AG20443 (cell line): ENCODE measurements at regions not wholly inside any gene's neighbourhood (a gene's known extent, or its start where the extent isn't known, plus 50 kb on each side); places are given as distances from the start of the nearest gene placed in this dataset.

Experiments
- DNase-seq: peaks from one replicate; pipeline ENCODE4 v3.0.0; 2012; ENCODE audit warnings: low spot score, mixed read lengths

DNA sequence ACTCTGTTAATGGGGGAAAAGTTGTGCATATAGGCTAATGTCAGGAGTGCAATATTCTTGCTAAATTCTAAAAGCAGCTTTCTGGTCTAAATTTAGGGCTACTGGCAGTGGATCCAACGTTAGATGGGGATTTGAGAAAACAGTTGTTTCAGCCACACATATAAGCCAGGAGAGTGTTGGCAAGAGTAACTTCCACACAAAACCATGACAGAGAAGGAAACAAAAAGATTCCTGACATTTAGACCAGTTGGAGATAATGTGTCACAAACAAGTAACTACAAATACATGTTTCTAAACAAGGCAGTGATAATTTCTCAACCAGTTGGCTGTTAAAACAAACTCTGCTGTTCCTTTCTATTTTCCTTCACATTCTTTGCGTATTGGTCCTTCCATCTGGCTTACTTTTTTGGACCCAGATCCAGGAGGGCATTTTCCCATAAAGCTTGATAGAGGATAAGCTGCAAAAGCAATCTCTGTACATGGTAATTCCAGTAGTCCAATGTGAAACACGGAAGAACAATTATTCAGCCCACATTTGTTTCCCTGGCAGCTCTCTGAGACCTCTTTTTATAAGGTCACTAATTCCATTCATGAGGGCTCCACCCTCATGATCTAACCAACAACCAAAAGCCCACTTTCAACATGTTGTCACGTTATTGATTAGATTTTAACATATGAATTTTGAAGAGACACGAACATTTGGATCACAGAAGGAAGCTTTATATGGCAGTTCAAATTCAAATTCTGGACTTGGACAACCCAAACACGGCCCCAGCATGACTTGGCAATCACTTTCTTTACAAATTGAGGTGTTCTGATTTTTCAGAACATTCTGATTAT is 1888.6 kb downstream of the MRPL39 start:
- no peak for DNase-seq

DNA sequence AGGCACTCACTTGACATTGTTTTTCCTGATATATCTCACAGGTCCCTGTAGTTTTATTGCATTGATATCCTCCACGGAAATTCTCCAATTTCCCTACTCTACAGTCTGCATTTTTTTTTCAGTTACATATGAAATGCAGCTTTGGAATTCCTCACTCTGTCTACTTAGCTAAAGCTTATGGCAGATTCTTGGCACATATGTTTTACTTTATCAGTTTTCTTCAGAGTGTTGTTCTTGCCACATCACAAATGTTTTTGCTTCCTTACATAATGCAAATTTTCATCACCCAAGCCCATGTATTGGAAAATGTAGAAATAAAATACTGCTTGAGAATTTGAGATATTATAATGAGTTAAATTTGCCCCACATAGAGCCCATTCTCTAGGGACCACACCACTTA is 1895.1 kb downstream of the MRPL39 start:
- DNase-seq = no peak

DNA sequence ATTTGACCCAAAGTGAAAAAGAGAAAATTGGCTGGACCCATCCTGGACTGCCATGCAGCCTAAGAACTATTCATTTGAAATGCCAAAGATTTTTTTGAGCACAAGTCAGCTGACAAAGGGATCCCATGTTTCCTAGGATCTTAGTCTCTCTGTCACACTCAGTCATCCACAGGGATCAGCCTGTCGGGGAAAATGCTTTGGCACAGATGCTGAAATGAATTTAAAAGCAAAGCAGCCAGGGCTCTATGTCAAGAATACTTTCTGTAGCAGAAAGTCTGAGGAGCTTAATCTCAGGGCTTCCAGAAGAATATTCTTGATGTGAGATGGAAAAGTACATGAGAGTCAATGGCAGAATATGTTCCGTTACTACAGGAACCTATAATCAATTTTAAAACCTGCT is 1900.8 kb downstream of the MRPL39 start:
- no peak for DNase-seq

DNA sequence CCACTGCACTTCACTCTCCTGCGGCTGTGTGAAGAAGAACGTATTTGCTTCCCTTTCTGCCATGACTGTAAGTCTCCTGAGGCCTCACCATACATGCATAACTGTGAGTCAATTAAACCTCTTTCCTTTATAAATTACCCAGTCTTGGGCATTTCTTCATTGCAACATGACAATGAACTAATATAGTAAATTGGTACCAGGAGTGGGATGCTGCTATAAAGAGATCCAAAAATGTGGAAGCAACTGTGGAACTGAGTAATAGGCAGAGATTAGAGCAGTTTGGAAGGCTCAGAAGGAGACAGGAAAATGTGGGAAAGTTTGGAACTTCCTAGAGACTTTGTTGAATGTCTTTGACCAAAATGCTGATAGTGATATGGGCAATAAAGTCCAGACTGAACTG is 1907.9 kb downstream of the MRPL39 start:
- DNase-seq = no peak

DNA sequence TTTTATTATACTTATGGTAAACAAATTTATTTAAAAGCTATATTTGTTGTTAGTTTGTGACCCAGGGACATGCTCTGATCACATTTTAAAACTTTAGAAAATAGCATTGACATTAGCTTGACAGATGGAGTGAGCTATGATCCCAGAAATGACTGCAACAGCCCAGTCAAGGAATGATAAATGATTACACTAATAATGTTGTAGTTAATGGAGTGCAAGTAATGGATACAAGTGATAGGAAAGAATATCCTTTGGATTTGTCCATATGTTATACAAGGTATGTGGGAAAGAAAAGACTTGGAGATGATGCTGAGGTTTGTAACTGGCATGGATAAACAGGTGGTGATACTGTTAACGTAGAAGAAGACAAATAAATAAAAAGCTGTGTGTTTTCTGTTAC is 1908.7 kb downstream of the MRPL39 start:
- no peak for DNase-seq

DNA sequence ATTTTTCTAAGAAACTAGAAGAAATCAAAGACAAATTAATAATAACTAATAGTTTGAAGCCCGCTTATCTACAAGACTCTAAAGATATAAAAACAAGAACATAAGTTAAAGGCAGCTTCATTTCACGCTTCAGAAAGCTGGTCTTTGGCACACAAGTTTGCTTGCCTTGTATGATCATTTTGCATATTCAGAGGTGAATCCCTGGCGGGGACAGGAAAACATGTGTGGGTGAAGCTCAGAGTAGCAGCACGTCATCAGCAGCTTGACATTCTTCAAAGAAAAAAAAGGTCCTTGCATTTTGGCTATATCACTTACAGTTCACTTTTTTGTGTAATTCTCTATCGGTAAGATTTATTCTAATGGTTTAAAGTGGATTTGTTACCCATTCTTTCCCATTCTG is 1911.8 kb downstream of the MRPL39 start:
- no peak for DNase-seq

DNA sequence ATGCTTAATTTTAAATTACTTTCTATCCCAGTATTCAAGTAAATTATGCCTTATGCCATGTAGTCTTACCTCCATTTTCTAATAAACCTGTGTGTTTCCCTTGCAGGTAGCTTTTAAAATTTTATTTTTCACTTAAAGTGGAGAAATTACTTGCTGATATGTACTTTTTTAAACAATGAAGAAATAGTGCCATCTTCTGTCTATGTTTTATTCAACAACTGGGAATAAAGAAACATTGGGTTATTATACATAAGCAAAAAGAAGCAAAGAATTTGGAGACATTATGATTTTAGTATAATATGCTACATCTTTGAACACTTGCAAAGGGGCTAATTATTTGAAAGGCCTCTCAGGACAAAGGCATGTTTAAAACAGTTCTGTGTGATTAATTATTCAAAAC is 1912.9 kb downstream of the MRPL39 start:
- no peak for DNase-seq

DNA sequence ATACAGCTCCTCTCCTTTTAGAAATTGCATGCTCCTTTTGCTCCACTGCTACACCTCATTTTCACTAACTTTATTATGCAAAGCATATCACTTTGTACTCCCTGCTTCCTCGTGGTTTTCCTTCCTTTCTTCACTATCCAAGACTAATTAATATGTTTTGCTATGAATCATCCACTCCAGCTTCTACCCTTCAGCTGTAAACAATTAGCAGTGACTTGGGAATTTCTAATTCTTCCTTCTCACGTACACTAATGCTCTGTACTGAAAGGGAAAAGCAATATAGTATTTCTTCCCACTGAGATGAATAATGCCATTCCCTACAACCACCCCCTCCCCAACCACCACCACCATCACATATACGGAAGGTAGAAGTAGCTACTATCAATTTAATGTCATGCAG is 1917.0 kb downstream of the MRPL39 start:
- DNase-seq = no peak

DNA sequence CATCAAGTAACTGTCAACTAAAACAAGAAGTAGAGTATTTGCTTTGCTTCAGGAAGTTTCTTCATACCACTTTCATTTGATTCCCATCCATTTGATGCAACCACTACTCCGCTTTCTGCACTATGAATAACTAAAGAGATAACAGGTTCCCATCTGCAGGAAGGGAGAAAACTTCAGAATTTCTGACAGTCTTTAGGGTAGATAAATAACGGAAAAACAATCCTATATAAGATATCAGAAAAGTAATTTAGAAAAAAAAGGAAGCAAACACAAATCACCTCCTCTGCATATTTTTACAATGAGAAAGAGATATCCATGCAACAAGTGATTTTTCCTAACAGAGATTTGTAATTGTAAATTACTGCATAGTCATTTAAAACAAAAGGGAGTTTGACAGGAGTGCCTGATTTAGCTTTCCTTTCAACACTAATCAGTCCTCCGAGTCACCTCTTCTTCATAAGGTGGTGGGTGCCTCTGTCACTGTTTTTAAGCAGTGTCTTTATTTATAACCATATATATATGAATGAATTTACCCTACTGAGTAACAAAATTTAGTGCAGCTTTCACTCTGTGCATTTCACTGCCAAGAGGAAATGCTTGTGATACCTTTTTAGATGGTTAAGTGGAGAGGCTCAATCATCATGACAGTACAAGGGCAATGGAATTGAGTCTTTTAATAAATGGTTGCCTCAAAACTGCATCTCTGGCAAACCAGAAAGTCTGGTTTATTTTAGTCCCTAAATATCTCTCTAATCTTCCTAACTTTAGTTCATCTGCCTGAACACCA is 1920.4 kb downstream of the MRPL39 start:
- no peak for DNase-seq

DNA sequence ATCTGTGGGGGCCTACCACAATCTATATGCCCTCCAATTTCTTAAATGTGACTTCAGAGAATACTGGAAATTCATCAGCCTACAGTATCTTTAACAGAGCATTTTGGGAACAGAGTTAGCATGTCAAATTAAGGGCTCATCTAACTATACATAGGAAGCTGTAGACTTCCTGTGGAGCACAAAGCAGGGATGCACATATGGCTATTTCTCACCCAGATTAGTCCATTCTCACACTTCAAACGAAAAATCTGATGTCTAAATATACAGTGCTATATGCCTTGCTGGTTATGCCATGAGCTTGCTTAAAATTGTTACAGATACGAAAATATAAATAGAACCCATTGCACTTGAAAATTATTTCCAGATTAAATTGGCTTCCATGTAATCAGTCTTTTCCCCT is 1922.8 kb downstream of the MRPL39 start:
- no peak for DNase-seq

DNA sequence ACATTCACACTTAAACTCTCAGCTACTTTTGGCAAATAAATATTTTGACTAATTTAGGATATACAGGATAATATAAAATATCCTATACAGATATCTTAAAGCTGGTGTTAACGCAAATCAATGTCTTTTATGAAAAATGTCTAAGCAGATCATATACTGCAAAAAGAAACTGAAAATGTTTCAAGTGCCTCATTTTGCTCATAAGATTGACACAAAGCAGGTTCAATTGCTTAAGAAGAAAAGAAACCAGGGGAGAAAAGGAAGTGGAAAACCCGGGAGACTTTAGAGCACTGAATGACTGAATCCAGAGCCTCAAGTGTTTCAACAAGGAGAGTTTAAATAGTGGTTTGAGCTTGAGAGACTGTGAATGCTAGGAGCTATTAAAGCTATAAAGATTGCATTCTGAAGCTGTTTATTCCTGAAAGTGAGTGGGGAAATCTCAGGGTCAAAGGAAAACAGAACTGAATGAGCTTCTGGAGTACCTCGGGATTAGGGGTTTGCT is 1943.0 kb downstream of the MRPL39 start:
- no peak for DNase-seq

DNA sequence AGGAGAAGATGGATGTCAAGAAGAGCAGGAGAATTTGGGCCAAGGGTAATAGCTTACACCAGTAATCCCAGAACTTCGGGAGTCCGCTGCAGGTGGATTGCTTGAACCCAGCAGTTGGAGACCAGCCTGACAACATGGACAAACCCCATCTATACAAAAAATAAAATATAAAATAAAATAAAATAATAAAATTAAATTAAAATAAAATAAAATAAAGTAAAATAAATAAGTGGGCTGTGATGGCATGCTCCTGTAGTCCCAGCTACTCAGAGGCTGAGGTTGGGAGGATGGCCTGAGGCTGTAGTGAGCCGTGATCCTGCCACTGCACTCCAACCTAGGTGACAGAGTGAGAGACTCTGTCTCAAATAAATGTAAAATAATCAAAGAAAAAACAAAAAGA is 1946.7 kb downstream of the MRPL39 start:
- DNase-seq = no peak

DNA sequence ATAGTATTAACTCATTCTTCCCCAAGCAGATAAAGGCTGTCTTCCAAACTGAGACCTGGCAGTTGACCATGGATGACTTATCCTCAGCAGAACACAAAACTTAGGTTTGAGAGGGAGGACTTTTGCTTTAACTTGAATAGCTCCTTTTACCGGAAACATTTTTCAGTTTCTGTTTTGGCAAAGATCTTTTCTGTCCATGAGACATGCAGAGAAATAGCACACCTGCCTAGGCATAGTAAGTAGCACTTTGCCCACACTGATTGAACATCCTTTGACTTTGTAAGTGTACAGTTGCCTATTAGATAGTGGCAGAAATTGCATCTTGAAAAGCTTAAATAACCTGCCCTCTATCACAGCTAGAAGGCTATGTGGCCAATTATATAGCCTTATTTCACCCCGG is 1962.5 kb downstream of the MRPL39 start:
- no peak for DNase-seq

DNA sequence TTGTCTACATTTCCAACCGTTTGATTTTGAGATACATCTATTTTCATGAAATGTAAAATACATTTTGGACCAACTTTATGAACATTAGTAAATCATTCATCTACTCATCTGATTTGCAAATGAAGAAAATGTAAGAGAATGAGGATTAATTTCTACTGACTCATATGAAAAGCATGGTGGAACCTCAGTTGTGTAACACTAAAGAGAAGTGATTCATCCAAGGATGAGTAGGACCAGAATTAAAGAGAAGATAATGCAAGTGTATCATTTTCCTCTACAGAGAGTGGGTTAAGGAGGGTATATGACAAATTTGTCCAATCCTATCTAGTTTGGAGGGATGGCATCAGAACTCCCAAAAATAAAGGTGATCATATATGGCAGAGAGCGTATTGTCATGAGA is 1967.6 kb downstream of the MRPL39 start:
- DNase-seq = no peak

DNA sequence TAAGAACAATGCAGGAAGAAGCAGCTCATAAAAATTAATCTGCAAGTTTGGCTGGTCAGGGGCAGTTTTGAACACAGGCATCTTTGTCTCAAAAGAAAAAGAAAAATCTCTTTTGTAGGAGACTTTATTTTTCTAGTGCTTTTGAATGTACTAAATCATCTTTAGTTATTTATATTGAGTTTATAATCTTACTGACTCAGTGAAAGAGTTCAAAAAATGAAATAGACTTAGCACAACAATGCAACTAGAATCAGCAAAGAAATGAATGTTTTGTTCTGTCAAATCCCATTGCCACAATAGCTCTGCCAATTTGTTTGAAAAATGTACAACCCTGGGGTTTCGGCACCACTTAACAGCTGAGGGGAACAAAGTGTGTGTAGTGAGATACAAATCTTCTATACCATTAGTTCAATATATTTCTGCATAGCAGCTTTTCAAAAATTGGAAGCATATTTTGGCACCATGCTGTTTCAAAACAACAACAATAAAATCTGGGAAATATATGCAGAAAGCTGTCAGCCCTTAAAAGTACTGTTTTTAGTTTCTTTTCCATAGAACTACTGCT is 1969.1 kb downstream of the MRPL39 start:
- no peak for DNase-seq

DNA sequence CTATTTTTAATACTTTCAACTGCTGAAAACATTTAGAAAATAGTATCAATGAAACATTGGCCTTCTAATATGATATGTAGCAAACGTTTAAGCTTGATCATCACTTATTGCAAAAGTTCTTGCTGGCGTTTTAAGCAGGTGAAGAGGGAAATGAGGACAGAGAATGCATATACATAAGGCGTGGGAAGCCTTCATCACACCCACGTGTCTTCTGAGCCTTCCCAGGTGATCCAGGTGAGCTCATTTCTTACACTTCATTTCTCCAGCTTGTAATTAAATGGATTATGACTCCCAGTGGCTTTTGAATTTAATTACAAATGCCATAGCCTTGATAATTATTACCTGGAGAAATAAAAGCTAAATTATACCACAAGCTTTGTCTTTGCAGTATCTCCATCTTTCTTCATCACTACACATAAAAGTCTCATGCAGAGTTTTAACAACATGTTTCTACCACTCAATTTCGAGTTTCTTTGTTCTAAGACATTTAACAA is 1973.8 kb downstream of the MRPL39 start:
- DNase-seq = no peak

DNA sequence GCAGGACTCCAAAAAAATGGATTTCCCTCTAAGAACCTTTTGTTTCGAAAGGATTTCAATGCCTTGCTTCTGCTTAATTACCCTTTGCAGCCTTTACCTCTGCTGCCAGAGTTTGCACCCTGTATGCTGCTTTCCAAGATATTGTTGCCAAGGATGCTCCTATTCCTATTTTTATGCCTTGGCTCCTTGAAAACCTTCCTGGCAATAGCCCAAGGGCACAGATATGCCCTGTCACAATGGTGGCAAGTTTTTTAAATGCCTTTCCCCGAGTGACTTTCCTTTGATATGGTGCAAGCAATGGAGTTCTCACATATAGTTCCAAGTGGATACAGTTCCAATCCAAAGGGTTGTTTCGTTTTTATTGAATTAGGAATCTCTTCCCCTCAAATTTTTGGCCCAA is 1983.0 kb downstream of the MRPL39 start:
- DNase-seq = no peak

DNA sequence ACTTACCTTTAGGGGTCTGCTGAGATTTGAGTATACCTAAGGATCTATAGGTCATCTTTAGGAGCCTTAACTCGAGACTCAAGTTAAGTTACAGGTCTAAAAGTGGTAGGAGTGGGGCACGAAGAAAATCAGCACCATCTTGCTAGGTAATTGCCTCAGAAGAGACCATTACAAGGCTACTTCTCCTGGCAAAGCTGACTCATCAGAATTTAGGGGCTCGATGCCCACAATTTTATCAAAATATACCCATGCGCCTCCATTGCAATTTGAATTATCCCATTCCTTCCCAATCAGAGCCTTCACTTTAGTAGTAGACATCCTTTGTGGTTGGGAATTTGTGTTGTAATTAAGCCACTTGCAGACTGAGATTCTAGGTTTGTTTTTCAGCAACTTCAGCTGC is 1994.3 kb downstream of the MRPL39 start:
- DNase-seq = no peak

DNA sequence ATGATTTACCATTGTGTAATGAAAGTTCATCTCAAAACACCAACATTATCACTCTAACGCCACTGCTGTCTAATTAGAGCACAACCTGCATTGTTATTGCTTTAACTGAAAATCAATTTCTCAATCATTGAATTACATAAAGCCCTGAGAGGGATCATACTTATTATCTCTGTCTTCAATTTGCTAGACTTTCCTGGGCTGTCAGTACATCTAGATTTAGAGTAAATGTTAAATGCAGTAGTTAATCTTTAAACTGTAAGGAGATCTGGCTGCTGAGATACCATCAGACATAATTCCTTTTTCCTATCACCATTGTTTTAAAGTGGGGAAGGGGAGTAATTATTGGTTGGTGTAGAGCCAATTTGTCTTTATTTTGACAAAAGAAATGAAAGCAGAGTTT is 1995.1 kb downstream of the MRPL39 start:
- DNase-seq = no peak

DNA sequence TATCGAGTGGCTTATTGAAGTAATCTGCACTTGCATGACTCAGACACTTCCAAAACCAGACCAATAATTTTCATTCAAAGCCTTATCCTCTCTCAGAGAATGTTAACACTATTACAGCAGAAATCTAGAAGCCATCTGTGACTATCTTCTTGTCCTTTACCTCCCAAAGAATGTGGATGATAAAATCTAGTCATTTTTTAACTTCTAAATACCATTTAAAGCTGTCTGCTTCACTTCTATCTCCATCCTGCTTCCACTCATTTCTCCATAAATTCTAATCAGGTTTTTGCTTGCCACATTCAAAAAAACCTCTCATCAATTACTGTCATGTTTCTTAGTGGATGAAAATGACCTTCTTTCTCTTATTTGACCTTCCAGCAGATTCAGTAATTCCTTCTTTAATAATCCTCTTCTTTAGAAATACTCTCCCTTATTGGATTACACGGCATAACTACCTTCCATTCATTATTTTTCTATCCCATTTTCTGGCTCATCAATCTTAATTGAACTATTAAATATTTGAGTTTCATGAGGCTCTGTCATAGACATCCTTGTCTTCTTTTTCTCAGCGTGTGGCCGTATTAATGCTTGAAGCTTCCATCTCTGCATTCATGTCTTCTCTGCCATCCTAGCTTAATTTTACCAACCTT is 1999.4 kb downstream of the MRPL39 start:
- no peak for DNase-seq

DNA sequence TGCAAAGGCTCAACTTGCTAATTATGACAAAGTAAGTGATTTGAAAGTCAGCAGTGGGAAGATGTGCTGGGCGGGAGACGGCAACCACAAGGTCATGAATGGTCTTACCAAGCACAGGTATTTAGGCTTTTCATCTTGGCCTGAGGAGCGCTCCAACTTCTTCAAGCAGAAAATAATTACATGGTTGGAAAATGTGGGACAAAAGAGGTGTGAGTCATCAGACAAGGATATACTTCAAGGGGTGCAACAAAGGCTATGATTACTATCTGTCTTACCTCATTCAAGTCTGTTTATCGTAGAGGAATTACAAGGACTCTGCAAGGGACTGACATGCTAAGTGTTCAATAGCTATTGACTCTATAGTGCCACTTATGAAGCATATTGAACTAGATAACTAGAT is 2005.7 kb downstream of the MRPL39 start:
- no peak for DNase-seq

DNA sequence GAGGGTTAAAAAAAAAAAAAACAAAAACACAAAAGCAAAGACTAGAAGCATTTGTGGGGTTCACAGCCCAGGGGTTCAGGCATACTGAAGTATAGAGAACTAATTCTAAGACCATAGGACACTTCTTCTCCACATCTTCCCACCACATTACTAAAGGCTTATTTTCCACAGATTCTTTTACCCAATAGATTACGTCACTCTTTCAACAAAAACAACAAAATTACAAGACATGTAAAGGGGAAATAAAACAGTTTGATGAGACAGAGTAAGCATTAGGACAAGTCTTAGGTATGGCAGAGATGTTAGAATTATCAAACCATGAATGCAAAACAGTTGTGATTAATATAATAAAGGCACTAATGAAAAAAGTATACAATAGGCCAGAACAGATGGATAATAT is 2013.7 kb downstream of the MRPL39 start:
- DNase-seq = no peak
